Testis (tissue), 2 donors: ENCODE measurements at regions not wholly inside any gene's neighbourhood (a gene's known extent, or its start where the extent isn't known, plus 50 kb on each side); places are given as distances from the start of the nearest gene placed in this dataset.

ENCODE experiments used
- POLR2A ChIP-seq: fragments of 450-650 bp; IDR thresholded peaks from one replicate; pipeline ENCODE4 v1.6.1; 2017; ENCODE audit warnings: antibody characterized with exemption, mild to moderate bottlenecking, moderate library complexity
- TF ChIP-seq, protein P1 (sequence below), 3 experiments: fragments of 450-650 bp in 2 of 3; fragments of 200-600 bp in 1 of 3; sonication (generic) in 1 of 3; IDR thresholded peaks; one replicate each; pipeline ENCODE4 v1.5.1; 2016 to 2019; ENCODE audit warnings: antibody characterized with exemption in 3 of 3, mild to moderate bottlenecking in 2 of 3, moderate library complexity in 1 of 3

GRCh38 chr18:60943297-60943696, 389.9 kb upstream of the CDH20 start:
- TF ChIP-seq, protein P1, sequence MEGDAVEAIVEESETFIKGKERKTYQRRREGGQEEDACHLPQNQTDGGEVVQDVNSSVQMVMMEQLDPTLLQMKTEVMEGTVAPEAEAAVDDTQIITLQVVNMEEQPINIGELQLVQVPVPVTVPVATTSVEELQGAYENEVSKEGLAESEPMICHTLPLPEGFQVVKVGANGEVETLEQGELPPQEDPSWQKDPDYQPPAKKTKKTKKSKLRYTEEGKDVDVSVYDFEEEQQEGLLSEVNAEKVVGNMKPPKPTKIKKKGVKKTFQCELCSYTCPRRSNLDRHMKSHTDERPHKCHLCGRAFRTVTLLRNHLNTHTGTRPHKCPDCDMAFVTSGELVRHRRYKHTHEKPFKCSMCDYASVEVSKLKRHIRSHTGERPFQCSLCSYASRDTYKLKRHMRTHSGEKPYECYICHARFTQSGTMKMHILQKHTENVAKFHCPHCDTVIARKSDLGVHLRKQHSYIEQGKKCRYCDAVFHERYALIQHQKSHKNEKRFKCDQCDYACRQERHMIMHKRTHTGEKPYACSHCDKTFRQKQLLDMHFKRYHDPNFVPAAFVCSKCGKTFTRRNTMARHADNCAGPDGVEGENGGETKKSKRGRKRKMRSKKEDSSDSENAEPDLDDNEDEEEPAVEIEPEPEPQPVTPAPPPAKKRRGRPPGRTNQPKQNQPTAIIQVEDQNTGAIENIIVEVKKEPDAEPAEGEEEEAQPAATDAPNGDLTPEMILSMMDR (IDR thresholded peaks at IDR 0.05) = no peak
- no peak for TF ChIP-seq POLR2A
